GM18868 (cell line): ENCODE measurements at regions not wholly inside any gene's neighbourhood (a gene's known extent, or its start where the extent isn't known, plus 50 kb on each side); places are given as distances from the start of the nearest gene placed in this dataset.
"Not testable (repeated sequence)": the region's sequence is repeated elsewhere in the genome, so short reads cannot be mapped to it uniquely, and the experiment has no call there.

Experiments
- ATAC-seq: cut with Tn5 transposase; IDR thresholded peaks from one replicate; pipeline ENCODE4 v1.9.1; 2021; ENCODE audit warnings: mild to moderate bottlenecking, moderate library complexity; ENCODE audit not compliant: unreplicated experiment

DNA sequence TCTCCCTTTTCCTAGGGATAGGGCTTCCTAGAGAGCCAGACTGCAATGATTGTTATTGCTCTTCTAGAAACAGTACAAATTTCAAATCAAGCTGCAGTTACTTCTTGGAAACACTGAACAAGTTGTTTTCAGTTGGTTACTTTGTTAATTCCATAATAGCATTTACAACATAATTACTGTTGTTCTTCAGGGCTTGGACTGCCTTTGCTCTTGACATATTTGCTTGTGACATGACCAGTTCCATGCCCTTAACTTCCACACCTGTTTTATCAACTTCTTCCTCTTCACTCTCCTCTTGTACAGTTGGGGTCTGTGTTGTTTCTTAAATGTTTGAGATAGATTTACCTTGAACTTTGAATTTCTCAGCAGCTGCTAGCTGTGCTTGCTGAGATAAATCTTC, 104.4 kb downstream of the SEC23IP start:
- ATAC-seq: no peak

- no peak for ATAC-seq
Measured at GRCh38 chr10:119997429-119997828, 104.9 kb downstream of the SEC23IP start.

DNA sequence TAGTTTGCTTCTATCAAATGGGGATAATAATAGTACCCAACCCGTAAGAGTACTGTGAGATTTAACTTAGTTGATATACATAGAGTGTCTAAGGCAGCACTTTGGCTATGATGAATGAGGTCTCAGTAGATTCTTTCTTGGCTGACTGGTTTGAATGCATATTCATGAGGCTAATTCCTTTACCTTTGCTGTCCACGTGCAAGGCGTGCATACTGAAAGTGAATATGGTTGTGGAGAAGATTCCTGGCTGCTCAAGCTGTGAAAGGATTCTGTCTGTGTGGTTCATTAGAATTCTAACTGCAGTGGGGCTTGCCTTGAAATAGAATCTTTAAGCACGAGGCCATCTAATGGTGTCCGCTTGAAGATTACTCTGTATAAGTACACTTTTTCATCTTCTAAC, 110.3 kb downstream of the SEC23IP start:
- ATAC-seq: no peak

DNA sequence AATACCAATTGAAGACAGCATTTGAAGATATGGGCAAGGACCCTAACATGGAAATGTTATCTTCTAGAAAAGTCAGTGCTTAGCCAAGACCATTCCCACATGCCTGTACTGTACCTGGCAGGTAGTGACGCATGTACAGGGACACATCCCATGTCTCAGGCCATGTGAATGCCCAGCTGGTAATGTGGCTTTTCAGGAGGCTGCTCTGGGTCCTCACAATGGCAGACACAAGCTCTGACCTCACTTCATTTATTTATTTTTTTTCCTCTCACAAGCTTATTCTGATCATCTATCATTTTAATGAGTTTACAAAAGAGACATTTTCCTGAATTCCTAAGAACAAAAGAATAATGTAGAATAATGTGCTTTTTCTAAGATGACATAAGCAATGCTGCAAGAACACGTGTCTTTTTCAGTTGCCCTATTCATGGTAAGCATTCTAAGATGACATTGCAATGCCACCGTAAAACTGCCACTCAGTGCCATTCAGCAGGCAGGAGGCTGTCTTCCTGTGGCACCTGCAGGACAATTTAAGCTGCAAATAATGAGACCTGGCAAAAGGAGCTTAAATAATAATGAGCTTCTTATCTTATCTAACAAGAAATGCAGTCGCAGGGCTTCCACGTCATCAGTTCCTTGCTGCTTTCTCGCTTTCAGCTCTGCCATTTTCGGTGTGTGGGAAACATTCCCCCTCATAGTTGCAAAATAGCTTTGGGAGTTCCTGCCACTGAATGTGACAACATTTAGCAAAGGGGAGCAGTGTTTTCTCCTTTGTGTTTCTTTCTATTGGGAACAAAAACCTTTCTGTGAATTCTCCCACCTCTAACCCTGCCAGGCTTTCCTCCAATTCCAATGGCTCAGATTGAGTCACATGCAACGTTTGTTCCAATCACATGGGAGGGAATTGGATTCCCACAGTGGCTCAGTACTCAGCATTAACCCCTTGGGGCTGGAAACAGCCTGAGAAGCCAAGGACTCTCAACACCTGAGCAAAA, 113.0 kb downstream of the SEC23IP start:
- ATAC-seq: no peak

- ATAC-seq: no peak
Measured at GRCh38 chr10:120007261-120007660, 114.7 kb downstream of the SEC23IP start.

DNA sequence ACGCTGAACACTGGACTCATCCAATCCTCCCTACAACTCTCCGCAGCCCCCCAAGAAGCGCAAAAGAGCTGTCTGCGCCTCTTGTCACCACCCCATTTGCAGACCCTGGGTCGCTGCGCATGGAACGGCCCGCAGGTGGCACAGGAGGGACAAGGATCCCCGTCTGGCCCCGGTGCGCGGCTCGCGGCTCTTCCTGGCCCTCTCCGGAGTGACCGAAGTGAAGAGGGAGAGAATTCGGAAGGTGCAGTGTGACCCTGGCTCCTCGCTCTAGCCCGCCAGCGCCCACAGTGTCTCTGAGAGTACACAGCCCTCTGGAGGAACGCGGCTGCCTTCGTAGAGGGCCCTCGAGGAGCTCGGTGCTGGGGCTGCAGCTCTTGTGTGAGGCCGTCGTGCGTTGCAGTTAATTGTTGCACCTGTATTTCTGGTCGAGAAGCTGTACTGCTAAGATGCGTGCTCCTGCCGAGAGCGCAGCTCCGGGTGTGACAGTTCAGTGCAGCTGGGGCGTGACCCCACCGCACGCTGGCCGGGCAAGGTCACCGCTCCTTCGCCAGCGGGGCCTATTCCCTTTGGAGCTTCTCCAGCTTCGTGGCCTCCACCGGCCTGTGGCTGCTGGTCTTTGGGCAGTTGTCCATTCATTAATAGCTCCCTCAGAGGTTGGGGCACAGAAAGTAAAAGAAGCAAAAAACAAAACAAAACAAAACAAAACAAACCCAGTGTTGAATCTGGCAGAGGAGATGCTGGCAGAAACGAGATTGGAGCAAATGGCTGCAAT, 119.0 kb downstream of the SEC23IP start:
- no peak for ATAC-seq

DNA sequence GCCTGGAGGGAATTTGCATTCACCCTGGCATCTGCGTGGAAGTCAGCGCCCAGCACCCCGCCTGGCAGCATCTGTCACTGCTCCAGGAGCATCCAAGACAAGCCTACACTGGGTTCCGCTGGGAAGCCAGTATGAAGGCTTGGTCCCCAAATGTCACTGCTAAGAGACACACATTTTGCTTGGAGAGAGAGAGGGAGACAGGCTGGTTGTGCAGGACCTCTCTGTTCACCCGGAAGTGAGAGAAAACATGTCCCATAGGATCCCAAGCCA, 119.5 kb downstream of the SEC23IP start:
- ATAC-seq: no peak

GRCh38 chr10:120012566-120012965, 120.0 kb downstream of the SEC23IP start:
- no peak for ATAC-seq

DNA sequence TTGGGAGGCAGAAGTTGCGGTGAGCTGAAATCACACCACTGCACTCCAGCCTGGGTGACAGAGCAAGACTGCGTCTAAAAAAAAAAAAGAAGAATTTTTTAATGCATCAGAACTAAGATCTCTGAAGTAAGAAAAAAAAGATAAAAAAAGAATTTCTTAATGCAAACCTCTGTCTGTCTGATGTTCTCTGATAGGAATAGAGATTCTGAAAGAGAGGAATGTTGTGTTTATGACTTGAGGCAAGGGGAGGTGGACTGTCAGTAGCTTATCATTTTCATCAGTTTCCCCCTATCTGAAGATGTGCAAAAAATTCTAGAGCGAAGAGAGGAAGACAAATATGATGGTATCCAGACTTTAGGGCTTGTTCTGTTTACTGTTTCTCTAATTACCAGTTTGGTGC, 121.5 kb downstream of the SEC23IP start:
- no peak for ATAC-seq

DNA sequence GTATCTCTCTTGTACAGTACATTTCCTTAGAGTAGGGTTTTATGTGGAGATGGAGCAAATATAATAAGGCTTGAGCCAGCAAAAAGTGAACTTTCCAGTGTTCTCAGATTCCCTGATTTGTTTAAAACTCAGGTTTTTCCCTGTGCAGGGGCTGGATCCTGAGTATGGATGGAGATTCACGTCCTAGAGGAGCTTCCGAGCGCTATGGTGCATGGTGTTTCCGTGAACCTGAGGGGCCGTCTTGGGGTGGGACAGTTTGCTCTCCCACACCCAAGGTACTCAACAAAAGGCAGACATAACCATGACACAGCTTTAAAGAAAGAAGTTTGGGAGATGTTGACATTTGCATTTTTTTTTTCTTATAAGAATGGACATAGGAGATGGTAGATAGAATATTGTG, 122.5 kb downstream of the SEC23IP start:
- no peak for ATAC-seq

DNA sequence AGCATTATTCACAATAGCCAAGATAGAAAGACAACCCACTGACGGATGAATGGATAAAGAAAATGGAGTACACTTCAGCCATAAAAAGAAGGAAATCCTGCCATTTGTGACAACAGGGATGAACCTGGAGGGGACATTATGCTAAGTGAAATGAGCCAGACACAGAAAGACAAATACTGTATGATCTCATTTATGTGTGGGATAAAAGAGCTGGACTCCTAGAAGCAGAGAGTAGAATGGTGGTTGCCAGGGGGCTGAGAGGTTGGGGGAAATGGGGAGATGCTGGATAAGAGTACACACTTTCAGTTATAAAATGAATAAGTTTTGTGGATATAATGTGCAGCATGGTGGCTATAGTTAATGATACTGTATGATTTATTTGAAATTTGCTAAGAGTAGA, 124.4 kb downstream of the SEC23IP start:
- ATAC-seq: no peak

DNA sequence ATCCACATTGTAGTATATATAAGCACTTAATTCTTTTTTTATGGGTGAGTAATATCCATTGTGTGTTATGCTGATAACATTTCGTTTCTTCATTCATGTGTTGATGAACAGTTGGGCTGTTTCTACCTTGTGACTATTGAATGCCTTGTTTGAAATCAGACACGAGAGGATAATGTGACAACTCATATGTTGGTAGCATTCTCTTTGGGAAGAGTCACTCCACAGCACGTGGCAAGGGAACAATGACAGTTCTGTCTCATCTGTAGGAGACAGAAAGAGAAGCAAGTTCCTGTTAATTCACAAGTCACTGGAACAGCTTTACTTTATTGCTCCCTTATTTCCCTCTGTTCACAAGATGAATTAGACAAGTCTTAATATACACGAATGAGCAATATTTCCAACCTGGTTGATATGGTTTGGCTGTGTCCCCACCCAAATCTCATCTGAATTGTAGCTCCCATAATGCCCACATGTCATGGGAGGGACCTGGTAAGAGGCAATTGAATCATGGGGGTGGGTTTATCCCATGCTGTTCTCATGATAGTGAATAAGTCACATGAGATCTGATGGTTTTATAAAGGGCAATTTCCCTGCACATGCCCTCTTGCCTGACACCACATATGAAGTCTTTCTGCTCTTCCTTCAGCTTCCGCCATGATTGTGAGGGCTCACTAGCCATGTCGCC, 125.3 kb downstream of the SEC23IP start:
- ATAC-seq: no peak

GRCh38 chr10:120018695-120019094, 126.2 kb downstream of the SEC23IP start:
- ATAC-seq: no peak

GRCh38 chr10:120019568-120019967, 127.0 kb downstream of the SEC23IP start:
- no peak for ATAC-seq

DNA sequence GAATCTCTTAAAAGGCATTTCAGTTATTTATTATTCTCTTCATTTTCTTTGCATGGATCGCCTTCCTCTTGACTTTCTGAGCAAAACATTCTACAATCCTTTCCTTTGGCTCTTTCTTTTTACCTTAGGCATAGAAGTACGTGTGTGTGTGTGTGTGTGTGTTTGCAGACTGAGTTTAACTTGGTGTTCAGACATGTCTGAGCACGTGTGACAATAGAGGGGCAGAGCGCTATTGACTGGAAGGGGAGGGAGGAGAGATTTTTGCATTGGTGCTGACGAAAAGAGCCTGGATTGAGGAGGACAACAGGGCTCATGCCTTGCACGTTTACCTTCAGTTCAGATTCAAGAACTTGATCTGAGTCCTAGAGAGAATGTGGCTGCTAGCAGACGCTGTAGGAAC, 129.8 kb downstream of the SEC23IP start:
- ATAC-seq: no peak

GRCh38 chr10:120034236-120034635, 141.7 kb downstream of the SEC23IP start:
- ATAC-seq: no peak

DNA sequence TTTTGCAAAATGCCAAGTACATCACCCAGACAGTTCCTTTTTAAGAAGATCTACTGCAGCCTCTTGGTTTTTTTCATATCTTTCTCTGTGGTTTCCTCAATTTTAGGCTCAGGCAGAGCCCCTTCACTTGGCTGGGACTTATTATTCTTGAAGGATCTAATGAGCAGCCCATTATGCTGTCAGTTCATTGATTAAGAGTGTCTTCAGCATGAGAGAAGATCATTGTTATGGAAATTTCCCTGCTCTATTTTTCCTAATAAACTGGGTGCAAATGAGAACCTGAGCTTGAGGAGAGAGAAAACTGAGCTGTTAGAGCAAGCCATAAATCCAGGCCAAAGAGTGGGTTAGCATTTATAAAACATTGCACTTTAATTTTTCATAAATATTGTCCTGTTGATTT, 146.5 kb downstream of the SEC23IP start:
- ATAC-seq: no peak

DNA sequence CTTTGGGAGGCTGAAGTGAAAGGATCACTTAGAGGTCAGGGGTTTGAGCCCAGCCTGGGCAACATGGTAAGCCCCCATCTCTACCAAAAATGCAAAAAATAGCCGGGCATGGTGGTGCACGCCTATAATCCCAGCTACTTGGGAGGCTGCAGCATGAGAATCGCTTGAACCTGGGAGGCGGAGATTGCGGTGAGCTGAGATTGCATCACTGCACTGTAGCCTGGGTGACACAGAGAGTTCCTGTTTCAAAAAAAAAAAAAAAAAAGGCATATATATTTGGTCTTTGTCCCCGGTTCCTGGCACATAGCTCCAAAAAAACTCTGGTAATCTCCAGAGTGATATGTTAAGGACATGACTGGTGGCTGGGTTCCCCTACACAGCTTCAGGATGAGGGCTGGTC, 147.3 kb downstream of the SEC23IP start:
- no peak for ATAC-seq

DNA sequence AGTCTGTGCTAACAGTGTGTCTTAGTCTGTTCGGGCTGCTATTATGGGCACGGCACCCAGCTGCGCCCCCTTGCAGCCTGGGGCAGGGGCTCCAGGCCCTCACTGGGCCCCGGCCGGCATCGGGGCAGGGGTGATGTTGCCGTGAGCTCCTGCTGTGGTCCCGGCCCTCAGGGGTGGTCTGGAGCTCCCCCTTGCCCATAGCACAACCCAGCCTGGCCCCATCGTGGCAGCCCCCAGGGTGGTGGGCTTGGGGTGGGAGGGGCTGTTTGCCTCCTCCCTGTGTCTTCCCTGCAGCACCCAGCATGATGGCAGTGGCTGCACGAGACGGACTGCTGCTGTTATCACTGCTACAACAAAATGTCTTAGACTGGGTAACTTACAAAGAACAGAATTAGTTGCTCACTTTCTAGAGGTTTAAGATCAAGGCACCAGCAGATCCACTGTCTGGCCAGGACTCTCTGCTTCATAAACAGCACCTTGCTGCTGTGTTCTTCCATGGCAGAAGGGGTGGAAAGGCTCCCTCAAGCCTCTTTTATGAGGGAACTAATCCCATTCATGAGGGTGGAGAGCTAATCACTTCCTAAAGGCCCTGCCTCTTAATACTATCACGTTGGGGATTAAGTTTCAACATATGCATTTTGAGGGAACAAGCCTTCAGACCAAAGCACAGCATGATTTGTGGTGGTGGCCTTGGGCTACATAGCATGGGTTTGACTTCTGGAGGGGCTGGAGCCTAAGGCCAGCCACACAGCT, 149.5 kb downstream of the SEC23IP start:
- no peak for ATAC-seq

DNA sequence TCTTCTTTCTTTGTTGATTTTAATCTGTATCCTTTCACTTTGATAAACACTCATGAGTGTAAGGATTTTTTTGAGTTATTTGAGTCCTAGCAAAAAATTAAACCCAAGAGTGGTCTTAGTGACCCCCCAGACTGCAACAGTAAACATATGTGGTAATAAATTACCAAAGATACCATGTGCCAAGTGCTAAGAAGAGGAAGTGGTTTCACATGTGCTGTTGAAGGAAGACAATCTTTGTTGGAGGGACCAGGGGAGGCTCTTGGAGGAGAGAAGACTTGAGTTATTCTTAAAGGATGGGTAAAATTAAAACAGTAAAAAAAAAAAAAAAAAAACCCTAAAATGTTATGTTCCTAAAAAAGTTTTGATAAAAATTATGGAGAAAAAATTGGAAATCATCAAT, 150.2 kb downstream of the SEC23IP start:
- no peak for ATAC-seq

GRCh38 chr10:120047373-120047772, 154.8 kb downstream of the SEC23IP start:
- not testable (repeated sequence) for ATAC-seq
